ENCODE measurements at regions not wholly inside any gene's neighbourhood (a gene's known extent, or its start where the extent isn't known, plus 50 kb on each side); places are given as distances from the start of the nearest gene placed in this dataset.

GRCh38 chr6:90910893-90911292 is 324.0 kb upstream of the MAP3K7 start:
- no peak overlapping the region for H3K27ac ChIP-seq
- DNase-seq (ENCODE audit: low spot score in 2 of 2) = no peak
- intact Hi-C loops (cut with DNase I) = no loop called here
- no peaks in the 10 kb centered on the region for H3K4me1 ChIP-seq
- no peak overlapping the region for H3K4me3 ChIP-seq
- no peaks in the 10 kb centered on the region for H3K27me3 ChIP-seq
- H3K9me3 ChIP-seq = no peaks in the 10 kb centered on the region
- H3K36me3 ChIP-seq = no peaks in the 10 kb centered on the region
- TF ChIP-seq CTCF (IDR thresholded peaks at IDR 0.05) = no peak

DNA sequence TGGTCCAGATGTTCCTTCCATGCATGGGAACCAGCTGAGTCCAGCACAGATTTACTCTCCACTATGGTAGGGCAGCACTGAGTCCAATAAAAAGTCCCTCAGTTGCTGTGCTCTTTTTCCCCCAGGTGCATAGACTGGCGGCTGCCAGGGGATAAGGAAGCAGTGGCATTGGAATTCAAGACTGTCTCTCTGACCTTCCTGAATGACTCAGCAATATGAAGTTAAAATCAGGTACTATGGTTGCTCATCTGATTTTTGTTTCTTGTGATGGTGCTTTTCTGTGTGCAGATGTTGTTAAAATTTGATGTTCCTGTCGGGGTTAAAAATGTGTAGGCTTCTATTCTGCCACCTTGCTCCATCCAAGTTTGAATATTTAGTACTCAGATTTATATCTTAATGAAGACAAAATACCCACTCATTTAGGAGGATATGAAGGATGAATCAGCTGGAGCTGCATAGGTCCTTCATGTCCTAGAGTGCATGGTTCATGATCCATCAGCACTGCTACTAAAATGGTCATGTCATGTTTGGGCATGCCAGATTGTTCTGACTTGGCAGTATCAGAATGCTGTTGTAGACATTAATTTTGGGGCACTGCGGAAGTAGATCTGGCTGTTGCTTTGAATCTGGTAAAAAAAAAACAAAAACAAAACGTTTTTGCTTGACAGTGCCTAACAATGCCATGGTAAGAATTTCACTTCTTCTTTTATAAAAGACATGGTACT is 321.2 kb upstream of the MAP3K7 start:
- Histone ChIP-seq H3K9me3 (no peaks in the 10 kb centered on the region), H3K27ac (no peak overlapping the region), H3K4me1 (no peaks in the 10 kb centered on the region), H3K4me3 (no peak overlapping the region), H3K36me3 (no peaks in the 10 kb centered on the region), H3K27me3 (no peaks in the 10 kb centered on the region)
- intact Hi-C loops (cut with DNase I) = no loop called here
- no peak for TF ChIP-seq CTCF (IDR thresholded peaks at IDR 0.05)
- no peak for DNase-seq (ENCODE audit: low spot score in 2 of 2)

GRCh38 chr6:90905351-90905750 is 318.5 kb upstream of the MAP3K7 start:
- no peak for TF ChIP-seq CTCF (IDR thresholded peaks at IDR 0.05)
- Histone ChIP-seq H3K4me3 (no peak overlapping the region), H3K4me1 (no peaks in the 10 kb centered on the region), H3K36me3 (no peaks in the 10 kb centered on the region), H3K27ac (no peak overlapping the region), H3K27me3 (no peaks in the 10 kb centered on the region), H3K9me3 (no peaks in the 10 kb centered on the region)
- intact Hi-C loops (cut with DNase I) = no loop called here
- DNase-seq (ENCODE audit: low spot score in 2 of 2) = no peak

DNA sequence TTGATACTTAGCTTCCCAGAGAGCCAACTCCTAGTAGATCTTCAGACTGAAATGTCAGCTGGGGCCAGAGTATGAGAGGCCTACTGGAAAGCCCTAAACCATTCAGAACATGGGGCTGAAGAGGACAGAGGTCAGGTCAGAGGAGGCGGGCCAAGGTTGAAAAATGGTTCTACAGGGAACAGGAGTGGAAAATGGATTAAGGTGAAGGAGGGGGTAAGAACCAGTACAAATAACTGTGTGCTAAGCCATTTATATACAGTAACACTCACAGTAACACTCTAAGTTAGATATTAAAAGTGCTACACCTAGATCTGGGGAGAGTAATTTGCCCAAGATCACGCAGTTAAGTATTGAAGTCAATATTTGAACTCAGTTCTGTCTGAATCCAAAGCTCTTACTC is 313.2 kb upstream of the MAP3K7 start:
- H3K36me3 ChIP-seq = no peaks in the 10 kb centered on the region
- DNase-seq (ENCODE audit: low spot score in 2 of 2) = no peak
- no peak overlapping the region for H3K4me3 ChIP-seq
- no peak overlapping the region for H3K27ac ChIP-seq
- intact Hi-C loops (cut with DNase I) = no loop called here
- no peaks in the 10 kb centered on the region for H3K4me1 ChIP-seq
- no peaks in the 10 kb centered on the region for H3K9me3 ChIP-seq
- no peak for TF ChIP-seq CTCF (IDR thresholded peaks at IDR 0.05)
- H3K27me3 ChIP-seq = no peaks in the 10 kb centered on the region

DNA sequence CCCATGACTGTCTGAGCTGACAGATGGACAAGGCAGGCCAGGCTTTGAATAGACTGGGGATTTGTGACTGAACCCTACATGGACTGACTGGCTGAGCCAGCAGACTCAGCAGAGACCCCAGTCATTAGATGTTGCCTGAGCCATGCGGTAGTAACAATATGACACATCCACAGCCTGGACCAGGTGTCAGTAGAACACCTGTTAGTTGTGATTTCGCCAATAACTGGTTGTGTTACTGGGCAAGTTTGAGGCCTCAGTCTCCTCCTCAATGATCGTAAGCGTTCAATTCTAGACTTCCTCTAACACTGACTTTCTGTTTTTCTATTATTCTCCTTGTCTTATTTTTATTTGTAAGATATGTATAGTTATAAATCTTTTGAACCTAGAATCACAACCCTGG is 311.9 kb upstream of the MAP3K7 start:
- Histone ChIP-seq H3K9me3 (no peaks in the 10 kb centered on the region), H3K27ac (no peak overlapping the region), H3K36me3 (no peaks in the 10 kb centered on the region), H3K4me1 (no peaks in the 10 kb centered on the region), H3K27me3 (no peaks in the 10 kb centered on the region), H3K4me3 (no peak overlapping the region)
- no peak for DNase-seq (ENCODE audit: low spot score in 2 of 2)
- intact Hi-C loops (cut with DNase I) = no loop called here
- TF ChIP-seq CTCF (IDR thresholded peaks at IDR 0.05) = no peak

DNA sequence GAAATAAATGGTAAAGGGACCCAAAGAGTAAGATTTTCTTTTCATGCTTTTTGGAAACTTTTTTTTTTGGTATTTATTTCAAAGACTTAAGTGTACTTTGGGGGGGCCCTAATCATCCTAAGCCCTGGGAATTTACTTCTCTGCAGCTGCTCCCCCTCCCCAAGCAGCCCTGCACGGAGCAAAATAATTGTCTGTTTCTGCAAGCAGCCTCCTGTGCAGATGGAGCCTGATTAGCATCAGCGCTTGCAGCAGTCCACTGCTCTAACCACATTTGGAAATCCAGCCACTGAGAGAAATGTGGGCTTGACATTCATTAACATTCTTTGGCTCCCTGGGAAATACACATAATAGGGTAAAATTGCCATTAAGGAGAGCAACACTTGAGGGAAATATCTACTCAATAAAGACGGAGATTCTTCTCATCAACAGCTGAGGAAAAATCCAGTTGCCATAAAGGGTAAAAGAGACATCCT is 309.2 kb upstream of the MAP3K7 start:
- intact Hi-C loops (cut with DNase I) = no loop called here
- Histone ChIP-seq H3K27ac (no peak overlapping the region), H3K36me3 (no peaks in the 10 kb centered on the region), H3K4me1 (no peaks in the 10 kb centered on the region), H3K27me3 (no peaks in the 10 kb centered on the region), H3K4me3 (no peak overlapping the region), H3K9me3 (no peaks in the 10 kb centered on the region)
- no peak for DNase-seq (ENCODE audit: low spot score in 2 of 2)
- no peak for TF ChIP-seq CTCF (IDR thresholded peaks at IDR 0.05)
